Renal pelvis (tissue), 1 donor: ENCODE measurements at regions not wholly inside any gene's neighbourhood (a gene's known extent, or its start where the extent isn't known, plus 50 kb on each side); places are given as distances from the start of the nearest gene placed in this dataset.
"Not testable (repeated sequence)": the region's sequence is repeated elsewhere in the genome, so short reads cannot be mapped to it uniquely, and the experiment has no call there.

Experiments
- DNase-seq: peaks from one replicate; pipeline ENCODE4 v3.0.0-alpha.2; 2013

GRCh38 chr5:126677121-126677520, 76.4 kb downstream of the PHAX start:
- no peak for DNase-seq

DNA sequence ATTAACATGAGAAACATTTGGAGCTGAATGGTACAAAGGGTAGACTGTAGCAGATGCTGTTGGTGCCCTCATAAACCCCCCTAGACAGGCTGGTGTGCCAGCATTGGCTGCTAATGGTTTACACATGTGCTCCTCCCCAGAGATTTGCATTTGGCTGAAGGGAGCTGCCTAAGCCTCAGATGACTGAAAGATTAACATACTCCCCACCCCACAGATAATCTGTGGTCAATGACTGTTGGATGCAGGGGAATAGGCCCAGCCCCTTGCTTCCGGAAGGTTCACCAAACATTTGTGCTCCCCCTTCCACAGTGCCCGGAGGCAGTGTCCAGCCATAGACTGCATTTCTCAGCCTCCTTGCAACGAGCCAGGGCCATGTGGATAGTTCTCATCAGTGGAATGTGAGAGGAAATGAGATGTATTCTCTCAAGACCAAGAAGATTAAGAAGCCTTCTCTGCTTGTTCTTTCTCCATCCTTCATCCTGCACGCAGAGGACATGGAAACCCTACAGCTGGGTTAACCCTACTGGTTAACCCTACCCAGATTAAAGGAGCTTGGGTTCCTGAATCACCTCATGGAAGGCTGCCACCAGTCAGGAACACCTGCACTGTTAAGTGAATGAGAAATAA, 79.6 kb downstream of the PHAX start:
- DNase-seq: no peak

GRCh38 chr5:126681314-126681713, 80.6 kb downstream of the PHAX start:
- DNase-seq: not testable (repeated sequence)

- DNase-seq: no peak
Measured at GRCh38 chr5:126681970-126682369, 81.2 kb downstream of the PHAX start.

DNA sequence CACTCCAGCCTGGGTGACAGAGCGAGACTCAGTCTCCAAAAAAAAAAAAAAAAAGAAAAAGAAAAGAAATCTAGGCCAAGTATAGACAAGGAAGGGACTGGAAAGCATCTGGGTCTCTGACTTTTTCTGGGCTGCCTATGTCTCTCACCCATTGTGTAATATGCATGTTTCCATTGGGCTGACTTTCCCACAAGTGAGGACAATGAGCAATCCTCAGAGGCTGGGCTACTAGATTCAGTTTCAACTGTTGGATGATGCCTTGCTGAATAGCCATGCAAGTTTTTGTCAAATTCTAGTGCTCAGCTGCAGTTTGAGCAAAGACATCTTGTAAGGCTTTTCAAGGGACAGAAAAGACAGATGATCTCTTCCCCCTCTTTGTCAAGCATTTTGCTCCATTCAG, 82.1 kb downstream of the PHAX start:
- DNase-seq: no peak

DNA sequence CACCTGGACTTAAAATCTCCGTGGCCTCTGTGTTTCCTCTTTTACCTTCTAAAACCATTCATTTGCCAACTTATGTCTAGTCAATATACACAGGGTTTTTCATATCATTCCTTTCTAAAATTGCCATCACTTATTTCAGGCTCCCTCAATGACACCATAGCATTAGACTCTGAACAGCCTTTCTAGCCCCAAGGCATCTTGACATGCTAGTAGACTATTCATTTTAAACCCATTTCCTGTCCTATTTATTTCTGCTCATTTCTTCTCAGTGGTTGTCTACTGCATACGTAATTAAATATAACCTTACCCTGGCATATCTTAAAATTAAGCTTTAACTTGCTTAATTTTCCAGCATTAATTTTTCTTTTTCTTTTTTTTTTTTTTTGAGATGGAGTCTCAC, 83.2 kb downstream of the PHAX start:
- no peak for DNase-seq

DNA sequence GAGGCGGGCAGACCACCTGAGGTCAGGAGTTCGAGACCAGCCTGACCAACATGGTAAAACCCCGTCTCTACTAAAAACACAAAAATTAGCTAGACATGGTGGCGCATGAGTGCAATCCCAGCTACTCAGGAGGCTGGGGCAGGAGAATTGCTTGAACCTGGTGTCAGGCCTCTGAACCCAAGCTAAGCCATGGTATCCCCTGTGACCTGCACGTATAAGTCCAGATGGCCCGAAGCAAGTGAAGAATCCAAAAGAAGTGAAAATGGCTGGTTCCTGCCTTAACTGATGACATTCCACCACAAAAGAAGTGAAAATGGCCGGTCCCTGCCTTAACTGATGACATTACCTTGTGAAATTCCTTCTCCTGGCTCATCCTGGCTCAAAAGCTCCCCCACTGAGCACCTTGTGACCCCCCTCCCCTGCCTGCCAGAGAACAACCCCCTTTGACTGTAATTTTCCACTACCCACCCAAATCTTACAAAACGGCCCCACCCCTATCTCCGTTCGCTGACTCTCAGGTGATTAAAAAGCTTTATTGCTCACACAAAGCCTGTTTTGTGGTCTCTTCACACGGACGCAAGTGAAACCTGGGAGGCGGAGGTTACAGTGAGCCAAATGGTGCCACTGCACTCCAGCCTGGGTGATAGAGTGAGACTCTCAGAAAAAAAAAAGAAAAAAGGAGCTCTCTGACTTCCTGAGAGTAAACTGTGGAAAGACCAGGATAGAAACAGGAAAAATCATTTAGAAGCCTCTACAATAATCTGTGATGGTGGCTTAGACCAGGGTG, 84.1 kb downstream of the PHAX start:
- DNase-seq: not testable (repeated sequence)

GRCh38 chr5:126686451-126687126, 85.8 kb downstream of the PHAX start:
- DNase-seq: no peak

DNA sequence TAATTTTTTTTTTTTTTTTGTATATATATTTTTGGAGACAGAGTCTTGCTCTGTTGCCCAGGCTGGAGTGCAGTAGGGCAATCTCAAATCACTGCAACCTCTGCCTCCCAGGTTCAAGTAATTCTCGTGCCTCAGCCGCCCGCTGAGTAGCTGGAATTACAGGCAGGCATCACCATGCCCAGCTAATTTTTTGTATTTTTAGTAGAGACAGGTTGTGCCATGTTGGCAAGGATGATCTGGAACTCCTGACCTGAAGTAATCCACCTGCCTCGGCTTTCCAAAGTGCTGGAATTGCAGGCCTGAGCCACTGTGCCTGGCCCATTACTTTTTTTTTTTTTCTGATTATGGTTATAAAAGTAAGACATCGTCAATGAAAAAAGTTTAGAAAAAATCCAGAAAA, 84.0 kb upstream of the LMNB1 start:
- DNase-seq: no peak

DNA sequence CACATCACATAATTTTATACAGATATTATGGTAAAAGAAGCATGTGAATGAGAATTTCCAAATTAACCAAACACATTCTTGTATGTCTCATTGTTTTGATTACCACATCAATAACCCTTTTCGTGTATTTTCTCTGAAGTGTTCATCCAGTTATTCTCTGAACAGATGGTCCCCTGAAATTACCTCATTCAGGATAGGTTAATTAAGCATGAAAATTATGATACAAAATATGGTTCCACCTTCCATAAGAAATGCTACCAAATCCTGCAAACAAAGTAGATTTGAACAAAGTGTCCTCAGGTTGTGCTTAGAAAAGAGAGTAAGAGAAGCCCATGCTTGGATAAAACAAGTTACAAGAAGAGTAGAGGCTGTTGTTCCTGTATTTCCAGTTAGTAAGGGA, 83.1 kb upstream of the LMNB1 start:
- no peak for DNase-seq

- no peak for DNase-seq
Measured at GRCh38 chr5:126694403-126694802, 82.5 kb upstream of the LMNB1 start.

GRCh38 chr5:126695091-126695490, 81.8 kb upstream of the LMNB1 start:
- no peak for DNase-seq

GRCh38 chr5:126707080-126707479, 69.9 kb upstream of the LMNB1 start:
- no peak for DNase-seq

- DNase-seq: no peak
Measured at GRCh38 chr5:126715765-126716164, 61.2 kb upstream of the LMNB1 start.

DNA sequence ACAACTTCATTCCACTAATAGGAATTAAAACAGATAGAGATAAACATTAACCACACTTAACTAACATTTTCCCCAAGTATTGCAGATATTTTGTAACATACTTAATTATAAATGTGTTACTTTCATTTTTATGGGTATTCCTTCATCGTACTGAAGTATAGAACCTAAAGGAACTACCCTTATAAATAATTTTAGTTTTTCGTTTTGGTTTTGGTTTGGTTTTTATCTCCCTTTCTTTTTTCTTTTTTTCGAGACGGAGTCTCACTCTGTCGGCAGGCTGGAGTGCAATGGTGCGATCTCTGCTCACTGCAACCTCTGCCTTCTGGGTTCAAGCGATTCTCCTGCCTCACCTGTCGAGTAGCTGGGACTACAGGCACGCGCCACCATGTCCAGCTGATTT, 60.1 kb upstream of the LMNB1 start:
- DNase-seq: no peak

DNA sequence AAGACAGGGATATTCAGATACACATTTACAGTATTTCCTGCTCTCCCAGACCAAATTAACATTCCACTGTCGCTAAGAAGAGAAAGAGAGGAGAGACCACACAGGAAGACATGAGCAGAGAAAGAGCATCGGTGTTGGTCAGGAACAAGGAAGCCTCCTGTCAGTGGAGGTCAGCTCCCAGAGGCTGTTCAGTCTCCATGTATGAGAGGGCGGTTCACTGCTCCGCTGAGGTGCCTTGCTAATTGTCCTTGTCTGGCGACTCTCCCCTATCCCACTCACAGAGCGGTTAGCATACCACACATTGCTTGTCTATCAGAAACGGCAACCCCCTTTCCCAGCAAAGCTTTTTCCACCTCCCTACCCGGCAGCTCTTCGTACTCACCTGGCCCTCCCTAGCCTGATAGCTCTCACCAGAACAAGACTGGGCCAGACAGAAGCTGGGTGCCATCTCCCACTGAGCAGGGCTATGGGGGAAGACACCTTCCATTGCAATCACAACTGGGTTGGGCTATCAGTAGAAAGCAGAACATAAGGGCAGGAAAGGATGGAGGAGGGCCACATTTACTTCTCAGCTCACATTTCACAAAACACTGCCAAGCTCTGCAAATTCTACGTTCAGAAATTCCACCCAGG, 58.6 kb upstream of the LMNB1 start:
- peak; percentile 15 for DNase-seq

- no peak for DNase-seq
Measured at GRCh38 chr5:126720369-126720768, 56.6 kb upstream of the LMNB1 start.

- no peak for DNase-seq
Measured at GRCh38 chr5:126723643-126724042, 53.3 kb upstream of the LMNB1 start.
